Right lobe of liver (tissue), 4 donors: ENCODE measurements at regions not wholly inside any gene's neighbourhood (a gene's known extent, or its start where the extent isn't known, plus 50 kb on each side); places are given as distances from the start of the nearest gene placed in this dataset.

Experiments
- POLR2A ChIP-seq: fragments of 450-650 bp; IDR thresholded peaks from one replicate; pipeline ENCODE4 v1.6.1; 2017; ENCODE audit warnings: antibody characterized with exemption, mild to moderate bottlenecking
- TF ChIP-seq, protein P1 (sequence below), 4 donors: fragments of 200-600 bp in 3 of 4; fragments of 450-650 bp in 1 of 4; IDR thresholded peaks; one replicate each; pipeline versions ENCODE4 v1.5.1 to v1.8.0; 2016 to 2022; ENCODE audit warnings: antibody characterized with exemption in 4 of 4, mild to moderate bottlenecking in 2 of 4
- donor health status: DM: no; HTN: no; CAD: no.
- donor health status: DM: no; HTN: no; CAD: no.
- donor health status: DM: no; HTN: yes; CAD: no.

DNA sequence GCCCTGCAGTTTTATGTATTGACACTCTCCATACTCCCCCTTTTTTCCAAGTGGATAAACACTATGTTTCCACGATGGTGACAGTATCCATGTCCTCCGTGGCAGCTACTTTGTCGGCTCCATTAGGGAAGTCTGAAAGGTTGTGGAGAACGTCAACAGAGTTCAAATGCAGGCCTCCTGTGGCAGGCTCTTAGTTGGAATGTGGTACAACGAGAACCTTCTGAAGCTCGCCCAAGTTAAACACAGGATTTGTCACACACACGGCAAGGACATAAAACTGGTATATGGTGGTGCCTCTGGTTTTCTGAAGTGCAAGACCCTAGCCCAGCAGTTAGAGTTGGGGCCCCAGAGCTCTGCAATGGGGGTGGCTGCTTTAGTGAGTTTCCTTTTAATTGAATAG, 187.0 kb upstream of the TAB2 start:
- no peak for TF ChIP-seq POLR2A
- TF ChIP-seq, protein P1, sequence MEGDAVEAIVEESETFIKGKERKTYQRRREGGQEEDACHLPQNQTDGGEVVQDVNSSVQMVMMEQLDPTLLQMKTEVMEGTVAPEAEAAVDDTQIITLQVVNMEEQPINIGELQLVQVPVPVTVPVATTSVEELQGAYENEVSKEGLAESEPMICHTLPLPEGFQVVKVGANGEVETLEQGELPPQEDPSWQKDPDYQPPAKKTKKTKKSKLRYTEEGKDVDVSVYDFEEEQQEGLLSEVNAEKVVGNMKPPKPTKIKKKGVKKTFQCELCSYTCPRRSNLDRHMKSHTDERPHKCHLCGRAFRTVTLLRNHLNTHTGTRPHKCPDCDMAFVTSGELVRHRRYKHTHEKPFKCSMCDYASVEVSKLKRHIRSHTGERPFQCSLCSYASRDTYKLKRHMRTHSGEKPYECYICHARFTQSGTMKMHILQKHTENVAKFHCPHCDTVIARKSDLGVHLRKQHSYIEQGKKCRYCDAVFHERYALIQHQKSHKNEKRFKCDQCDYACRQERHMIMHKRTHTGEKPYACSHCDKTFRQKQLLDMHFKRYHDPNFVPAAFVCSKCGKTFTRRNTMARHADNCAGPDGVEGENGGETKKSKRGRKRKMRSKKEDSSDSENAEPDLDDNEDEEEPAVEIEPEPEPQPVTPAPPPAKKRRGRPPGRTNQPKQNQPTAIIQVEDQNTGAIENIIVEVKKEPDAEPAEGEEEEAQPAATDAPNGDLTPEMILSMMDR (IDR thresholded peaks at IDR 0.05) = no peak
